Left renal pelvis (tissue), 4 donors: ENCODE measurements at regions not wholly inside any gene's neighbourhood (a gene's known extent, or its start where the extent isn't known, plus 50 kb on each side); places are given as distances from the start of the nearest gene placed in this dataset.

Source experiments
- DNase-seq, 4 donors: peaks; one replicate each; pipeline ENCODE4 v3.0.0-alpha.2; 2013; ENCODE audit warnings: low read depth in 4 of 4, low spot score in 3 of 4

- no peak for DNase-seq
Observed at GRCh38 chr11:109150581-109150980, 271.4 kb upstream of the C11orf87 start.

DNA sequence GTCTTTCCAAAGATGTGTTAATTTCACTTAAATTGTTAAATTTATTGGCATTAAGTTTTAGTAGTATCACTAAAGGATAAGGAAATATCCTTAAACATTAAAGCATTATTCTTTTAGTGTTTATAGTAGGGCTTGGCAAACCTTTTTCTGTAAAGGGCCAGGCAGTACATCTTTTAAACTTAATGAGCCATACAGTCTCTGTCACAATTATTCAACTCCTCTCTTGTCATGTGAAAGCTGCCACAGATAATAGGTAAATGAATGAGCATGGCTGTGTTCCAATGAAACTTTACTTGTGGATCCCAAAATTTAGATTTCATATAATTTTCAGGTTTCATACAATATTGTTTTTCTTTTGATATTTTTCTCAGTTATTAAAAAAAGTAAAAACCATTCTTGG, 268.2 kb upstream of the C11orf87 start:
- peak in 2 of 4 donors; percentile 14 to 36 for DNase-seq

- DNase-seq: no peak
Observed at GRCh38 chr11:109155291-109155690, 266.7 kb upstream of the C11orf87 start.

DNA sequence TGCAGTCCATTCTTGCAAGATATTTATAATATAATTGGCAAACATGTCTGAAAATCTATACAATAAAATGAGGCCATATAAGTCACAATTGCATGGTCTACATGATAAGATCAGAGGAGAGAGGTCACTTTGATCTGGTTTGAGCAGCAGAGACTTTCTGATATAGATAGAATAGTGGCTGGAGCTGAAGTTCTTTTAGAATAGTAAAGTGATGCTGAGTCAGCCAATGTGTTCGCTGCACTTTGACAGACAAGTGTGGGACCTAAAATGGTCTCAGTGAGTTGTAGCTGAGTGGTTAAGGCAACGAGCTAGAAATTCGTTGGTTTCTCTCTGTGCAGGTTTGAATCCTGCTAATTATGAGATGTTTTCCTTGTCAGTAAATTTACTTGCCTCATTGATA, 257.0 kb upstream of the C11orf87 start:
- DNase-seq: no peak

DNA sequence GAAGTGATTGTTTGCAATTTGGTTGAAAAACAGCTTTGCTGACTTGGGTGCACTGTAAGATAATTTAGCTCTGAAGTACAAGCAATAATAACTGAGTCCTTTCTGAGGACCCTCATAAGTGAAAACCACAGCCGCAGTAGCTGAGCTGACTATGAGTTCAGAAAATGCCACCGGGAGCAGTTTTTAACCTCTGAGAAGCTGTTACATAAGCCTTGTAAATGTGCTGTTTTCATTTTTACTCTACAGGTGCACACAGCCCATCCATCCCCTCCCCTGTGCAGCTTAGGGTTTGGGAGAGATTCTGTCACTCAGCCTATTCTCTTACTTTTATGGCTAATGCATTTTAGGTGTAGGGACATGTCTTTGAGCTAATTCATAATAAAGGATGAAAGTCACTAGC, 255.5 kb upstream of the C11orf87 start:
- no peak for DNase-seq

DNA sequence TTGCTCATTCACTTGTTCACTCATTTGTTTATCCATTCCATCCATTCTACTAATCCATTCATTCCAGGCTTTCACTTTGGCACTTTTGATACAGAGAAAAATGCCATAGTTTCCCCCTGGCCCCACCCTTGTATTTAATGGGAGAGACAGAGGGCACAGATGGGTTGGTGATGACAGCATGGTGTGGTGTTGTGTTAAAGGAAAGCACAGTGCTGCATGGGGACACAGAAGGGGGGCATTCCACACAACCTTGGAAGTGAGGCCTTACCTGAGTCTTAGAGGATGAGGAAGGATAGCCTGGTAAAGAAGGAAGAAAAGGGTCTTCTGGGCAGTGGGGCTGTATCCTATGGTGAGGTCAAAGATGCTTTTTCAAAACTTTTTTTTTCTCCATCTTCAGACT, 248.5 kb upstream of the C11orf87 start:
- no peak for DNase-seq

DNA sequence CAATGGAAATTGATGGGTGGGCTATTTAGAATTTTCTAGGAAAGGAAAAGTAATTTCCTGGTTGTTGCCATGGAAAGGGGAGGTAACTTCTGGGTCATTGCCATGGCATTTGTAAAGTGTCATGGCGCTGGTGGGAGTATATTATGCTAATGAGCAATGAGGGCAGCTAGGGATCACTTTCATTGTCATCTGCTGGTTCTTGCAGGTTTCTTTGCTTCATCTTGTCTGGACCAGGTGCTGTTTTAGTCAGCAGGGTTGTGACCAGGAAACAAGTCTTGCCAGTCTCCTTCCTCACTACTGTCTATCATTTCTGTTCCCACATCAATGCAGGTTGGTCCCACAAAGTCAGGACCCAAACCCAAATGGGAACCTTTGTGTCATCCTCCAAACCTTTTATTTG, 237.6 kb upstream of the C11orf87 start:
- no peak for DNase-seq

GRCh38 chr11:109192864-109193263, 229.1 kb upstream of the C11orf87 start:
- no peak for DNase-seq

DNA sequence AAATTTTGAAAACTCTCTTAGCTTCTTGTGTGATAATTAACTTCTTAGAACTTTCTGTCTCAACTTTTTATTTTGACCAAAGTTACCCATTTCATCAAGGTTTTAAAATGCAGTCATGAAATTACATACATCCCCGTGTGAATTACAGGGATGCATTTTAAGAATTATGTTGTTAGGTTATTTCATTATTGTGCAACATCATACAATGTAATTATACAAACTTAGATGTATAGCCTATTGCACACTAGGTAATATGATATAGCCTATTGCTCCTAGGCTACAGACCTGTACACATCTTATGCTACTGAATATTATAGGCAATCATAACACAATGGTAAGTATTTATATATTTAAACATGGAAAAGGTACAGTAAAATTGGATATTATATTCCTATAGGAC, 228.1 kb upstream of the C11orf87 start:
- DNase-seq: no peak

DNA sequence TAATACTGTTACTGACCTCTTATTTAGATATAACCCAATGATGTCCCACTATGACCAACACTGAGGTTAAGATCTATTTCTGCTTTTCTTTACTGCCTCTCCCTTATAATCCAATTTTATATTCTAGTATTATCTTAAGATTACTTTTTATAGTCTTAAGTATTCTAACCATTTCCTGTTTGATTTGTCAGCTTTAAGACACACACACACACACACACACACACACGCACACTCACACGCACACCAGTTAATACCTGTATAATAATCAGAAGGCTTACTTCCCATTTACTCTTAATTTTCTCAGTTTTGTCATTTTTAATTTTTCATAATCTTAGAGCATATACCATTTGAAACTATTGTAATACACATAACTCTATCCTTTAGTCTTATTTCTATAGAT, 226.0 kb upstream of the C11orf87 start:
- DNase-seq: no peak

GRCh38 chr11:109197656-109198055, 224.3 kb upstream of the C11orf87 start:
- DNase-seq: no peak

DNA sequence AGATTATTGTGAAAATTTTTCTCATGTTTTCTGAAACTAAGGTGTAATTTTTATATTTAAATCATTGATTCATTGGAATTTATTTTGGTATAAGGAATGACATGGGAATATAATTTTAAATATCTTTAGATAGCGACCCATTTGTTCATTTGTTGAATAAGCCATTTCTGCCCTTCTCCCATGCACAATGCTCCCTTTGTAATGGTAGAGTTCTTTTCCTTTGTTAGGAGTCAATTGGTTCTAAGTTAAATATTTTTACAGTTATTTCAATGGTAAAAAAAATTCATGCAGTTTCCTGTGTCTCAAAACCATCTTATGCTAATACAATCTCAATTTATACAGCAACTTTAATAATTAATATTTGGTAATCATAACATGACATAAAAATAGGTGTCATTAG, 218.8 kb upstream of the C11orf87 start:
- no peak for DNase-seq

- no peak for DNase-seq
Observed at GRCh38 chr11:109205312-109205711, 216.7 kb upstream of the C11orf87 start.

DNA sequence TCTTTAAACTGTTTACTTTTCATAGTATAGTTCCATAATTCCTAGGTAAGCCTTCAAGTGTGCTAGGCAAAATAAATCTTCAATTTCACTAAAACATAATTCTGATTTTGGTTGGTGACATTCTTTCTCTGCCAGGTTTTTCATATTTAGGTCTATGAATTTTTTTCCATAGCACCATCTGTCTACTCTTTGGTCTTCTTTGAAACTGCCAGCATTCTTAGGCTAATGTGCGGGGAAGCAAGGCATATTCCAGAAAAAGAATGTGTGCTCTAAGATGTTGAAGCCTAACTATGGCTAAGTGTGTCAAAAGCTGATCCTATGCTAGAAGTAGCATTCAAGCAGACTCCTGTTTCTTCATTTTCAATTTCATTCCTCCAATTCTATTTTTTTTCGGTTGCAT, 213.9 kb upstream of the C11orf87 start:
- no peak for DNase-seq

GRCh38 chr11:109209572-109209971, 212.4 kb upstream of the C11orf87 start:
- DNase-seq: no peak

DNA sequence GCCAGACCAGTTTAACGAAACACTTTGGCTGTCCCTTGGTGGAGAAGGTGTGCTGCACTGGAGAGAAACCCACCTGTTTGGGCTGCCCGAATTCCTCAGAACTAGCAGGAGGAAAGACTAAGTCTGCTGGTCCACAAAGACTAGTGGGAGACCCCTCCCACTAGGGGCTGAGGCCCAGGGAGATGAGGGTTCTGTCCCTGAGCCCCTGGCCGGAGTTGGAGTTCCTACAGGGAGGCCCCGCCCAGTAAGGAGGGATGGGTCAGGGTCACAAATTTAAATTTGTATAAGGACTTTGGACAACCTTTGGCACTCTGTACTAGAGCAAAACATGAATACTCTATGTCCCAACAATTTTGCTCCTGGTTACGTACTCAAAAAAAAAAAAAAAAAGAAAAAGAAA, 200.8 kb upstream of the C11orf87 start:
- DNase-seq: no peak

DNA sequence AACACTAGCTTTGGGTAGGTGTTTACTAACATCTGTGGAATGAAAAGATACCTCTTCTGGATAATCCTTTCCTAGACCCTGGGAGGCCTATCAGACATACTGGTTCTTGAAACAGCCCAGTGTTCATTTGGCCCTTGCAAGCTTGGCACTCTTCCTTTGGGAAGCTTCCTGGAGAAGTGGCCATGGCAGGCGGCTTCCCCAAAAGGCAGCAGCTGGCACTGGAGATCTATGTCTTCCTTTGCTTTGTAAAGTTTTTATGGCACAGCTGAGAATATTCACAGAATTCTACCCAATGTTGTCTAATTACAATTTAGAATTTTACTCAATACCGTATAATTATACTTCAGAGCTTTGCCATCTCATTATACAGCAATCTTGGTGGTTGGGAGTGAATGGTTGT, 199.2 kb upstream of the C11orf87 start:
- no peak for DNase-seq

DNA sequence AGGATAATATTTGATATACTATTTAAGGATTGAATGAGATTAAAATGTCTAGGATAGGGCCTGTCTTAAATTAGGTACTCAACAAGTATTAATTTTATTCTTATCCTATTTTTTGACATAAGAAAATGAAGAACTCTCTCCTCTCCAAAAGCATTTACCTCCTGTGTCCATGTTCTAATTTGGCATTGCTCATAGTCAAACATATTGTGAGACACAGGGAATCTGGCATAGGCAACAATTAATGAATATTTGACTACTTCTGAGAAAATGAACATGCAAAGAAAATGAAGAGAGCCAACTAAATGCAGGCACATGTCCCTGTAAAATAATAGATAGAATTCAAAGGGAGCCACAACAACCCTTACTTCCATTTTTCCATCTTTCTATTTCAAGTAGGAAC, 198.5 kb upstream of the C11orf87 start:
- no peak for DNase-seq

DNA sequence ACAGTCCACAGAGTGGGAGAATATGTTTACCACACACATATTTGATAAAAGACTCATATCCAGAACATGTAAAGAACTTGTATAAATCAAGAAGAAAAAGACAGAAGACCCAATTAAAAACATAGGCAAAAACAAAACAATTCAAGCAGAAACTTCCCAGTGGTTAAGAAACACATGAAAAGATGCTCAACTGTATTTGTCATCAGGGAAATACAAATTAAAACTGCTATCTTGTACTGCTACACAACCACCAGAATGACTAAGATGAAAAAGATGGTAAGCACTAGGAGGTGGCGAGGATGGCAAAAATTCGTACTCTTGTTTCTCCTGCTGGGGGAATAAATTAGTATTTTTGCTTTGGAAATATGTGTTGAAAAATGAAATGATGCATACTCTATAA, 192.3 kb upstream of the C11orf87 start:
- no peak for DNase-seq

DNA sequence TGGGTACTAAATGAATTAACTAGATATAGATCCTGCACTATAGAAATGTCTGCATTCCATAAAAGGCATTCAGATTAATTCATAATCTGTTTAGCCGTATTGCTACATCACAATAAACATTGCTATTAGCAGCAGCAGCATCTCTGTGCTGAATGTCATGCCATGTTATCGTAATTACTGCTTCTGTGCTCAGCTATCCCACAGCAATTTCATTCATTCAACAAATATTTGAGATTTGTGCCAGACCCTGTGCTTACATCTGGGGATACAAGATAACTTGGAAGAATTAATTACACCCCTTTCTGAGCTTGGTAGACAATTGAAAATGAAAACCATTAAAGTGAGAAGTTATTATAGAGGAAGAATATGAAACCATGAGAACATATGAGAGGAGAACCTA, 185.8 kb upstream of the C11orf87 start:
- no peak for DNase-seq

GRCh38 chr11:109236696-109237095, 185.3 kb upstream of the C11orf87 start:
- DNase-seq: no peak

- no peak for DNase-seq
Observed at GRCh38 chr11:109237636-109238035, 184.4 kb upstream of the C11orf87 start.

- no peak for DNase-seq
Observed at GRCh38 chr11:109241988-109242536, 179.9 kb upstream of the C11orf87 start.

DNA sequence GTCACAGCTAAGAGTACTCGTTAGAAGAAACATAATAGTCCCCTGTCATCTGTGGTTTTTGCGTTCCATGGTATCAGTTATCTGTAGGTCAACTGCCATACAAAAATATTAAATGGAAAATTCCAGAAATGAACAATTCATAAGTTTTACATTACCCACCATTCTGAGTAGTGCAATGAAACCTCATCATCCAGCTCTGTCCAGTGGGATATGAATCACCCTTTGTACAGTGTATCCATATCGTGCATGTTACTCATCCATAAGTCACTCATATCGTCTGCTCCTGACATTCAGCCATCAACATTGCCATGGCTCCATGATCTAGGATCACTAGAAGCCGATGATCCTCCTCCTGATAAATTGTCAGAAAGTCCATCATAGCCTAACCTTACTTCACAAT, 174.9 kb upstream of the C11orf87 start:
- DNase-seq: no peak
